ENCODE measurements at regions not wholly inside any gene's neighbourhood (a gene's known extent, or its start where the extent isn't known, plus 50 kb on each side); places are given as distances from the start of the nearest gene placed in this dataset.
"Not testable (repeated sequence)": the region's sequence is repeated elsewhere in the genome, so short reads cannot be mapped to it uniquely, and the experiment has no call there.

DNA sequence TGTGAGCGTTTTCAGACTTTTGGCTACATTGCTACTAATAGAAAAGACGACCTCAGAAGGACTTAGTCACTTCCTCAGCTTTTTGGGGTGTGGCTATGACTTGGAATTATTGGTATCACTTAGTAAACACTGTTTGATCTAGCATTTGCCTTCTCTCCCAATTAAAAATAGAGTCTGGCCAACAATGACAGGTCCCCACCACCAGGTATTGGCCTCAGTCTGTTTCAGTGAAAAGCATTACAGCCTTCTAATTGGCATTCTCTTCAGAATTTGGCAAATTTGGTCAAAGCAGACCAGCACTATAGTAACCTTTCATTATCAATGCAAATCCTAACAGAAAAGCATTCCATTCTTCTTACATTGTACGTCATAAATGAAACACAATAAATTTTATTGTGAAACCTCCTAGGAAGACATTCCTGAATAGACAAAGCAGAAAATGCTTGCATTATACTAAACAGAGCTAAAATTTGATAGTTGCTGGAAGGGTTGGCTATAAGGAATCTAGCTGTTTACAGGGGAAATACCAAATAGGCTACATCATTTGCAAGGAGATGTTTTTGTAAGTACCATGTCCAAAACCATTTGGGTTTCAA, 613.9 kb downstream of the IRS1 start:
- no peak for DNase-seq

DNA sequence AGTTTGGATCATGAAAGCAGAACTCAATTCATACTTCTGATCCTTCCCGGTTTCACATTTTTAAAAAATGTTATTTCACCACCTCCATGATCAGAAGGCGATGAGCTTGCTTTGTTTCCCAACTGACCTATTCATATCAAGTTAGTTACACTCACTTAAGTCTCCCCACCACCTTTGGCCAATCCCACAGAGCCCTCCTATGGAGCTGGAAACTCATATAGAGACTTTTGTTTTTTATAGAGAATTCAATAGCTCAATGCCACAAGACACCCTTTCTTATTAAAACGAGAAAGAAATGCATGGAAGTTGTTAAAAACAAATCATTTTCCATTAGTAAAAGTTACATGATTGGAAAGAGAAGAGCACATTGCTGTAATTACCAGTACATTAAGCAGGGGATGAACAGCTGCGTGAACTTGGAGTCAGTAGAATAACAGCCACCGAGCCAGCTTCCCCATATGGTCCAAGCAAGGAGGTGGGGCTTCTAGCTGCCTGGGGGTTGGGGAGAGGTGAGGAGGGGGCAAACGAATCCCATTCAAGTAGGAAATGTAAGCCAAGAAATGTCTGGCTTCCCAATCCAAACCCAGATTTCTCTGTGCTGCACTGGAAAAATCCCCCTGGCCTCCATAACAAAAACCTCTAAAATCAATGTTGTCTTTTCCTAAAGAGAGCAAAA, 614.5 kb downstream of the IRS1 start:
- DNase-seq: no peak

- no peak for DNase-seq
These were observed 615.1 kb downstream of the IRS1 start for GRCh38 chr2:226184540-226184939.

GRCh38 chr2:226183550-226183949, 616.1 kb downstream of the IRS1 start:
- DNase-seq: no peak

- no peak for DNase-seq
These were observed 616.6 kb downstream of the IRS1 start for GRCh38 chr2:226183033-226183432.

DNA sequence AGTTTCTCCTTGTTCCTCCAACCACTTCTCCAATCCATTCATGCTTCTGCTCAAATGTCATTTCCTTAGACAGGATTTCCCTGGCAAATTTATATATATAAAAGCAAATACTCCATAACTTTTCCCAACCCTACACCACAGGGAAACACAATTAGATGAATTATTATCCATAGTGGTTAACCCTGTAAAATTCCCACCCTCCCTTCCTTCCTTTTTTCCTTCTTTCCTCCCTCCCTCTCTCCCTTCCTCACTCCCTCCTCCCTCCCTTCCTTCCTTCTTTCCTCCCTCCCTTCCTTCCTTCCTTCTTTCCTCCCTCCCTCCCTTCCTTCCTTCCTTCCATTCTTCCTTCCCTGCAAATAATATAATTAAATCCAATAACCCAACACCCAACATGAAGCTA, 617.7 kb downstream of the IRS1 start:
- DNase-seq: no peak

- no peak for DNase-seq
These were observed 619.2 kb downstream of the IRS1 start for GRCh38 chr2:226180281-226180884.

GRCh38 chr2:226179010-226179409, 620.6 kb downstream of the IRS1 start:
- DNase-seq: no peak

GRCh38 chr2:226176283-226176984, 623.2 kb downstream of the IRS1 start:
- DNase-seq: no peak

GRCh38 chr2:226174390-226174789, 625.2 kb downstream of the IRS1 start:
- DNase-seq: no peak

GRCh38 chr2:226172939-226173338, 626.7 kb downstream of the IRS1 start:
- DNase-seq: no peak

DNA sequence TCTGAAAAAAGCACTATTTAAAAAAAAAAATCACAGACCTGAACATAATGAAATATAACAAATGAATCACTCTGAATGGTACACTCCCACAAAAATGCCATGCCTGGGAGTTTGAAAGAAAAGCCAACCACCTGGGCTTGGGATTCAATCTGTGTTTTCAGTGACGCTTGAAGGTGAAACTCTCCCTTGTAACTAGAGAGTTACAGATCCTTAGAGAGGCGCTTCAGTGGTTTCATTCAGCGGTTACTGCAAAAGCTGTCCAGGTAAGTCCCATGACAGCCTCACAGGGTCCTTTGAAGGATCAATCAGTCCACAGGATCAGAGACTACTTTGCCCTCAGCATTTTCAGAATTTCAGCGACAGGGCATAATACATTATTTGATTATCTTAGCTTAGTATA, 627.3 kb downstream of the IRS1 start:
- DNase-seq: no peak

- no peak for DNase-seq
These were observed 629.7 kb downstream of the IRS1 start for GRCh38 chr2:226169751-226170581.

- no peak for DNase-seq
These were observed 631.0 kb downstream of the IRS1 start for GRCh38 chr2:226168496-226169160.

DNA sequence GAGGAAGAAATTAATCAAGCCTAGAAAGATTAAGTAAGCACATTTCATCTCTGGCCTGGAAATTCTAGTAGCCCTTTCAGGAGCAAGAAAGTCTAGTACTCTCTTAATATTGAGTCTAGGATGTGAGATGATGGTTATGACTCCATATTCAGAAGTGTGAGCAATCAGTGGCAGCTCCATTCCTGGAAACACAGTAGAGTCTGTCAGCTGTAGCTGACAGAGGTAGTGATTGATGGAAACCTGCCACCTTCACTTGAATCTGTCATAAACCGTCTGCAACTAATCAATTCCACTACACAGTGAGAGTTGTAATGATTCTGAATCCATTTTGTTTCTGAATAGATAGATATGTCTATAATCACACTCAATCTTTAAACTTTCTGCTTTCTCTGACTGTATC, 635.1 kb downstream of the IRS1 start:
- no peak for DNase-seq

GRCh38 chr2:226160617-226161016, 639.0 kb downstream of the IRS1 start:
- not testable (repeated sequence) for DNase-seq

GRCh38 chr2:226159875-226160479, 639.6 kb downstream of the IRS1 start:
- no peak for DNase-seq

GRCh38 chr2:226158940-226159339, 640.7 kb downstream of the IRS1 start:
- DNase-seq: no peak

DNA sequence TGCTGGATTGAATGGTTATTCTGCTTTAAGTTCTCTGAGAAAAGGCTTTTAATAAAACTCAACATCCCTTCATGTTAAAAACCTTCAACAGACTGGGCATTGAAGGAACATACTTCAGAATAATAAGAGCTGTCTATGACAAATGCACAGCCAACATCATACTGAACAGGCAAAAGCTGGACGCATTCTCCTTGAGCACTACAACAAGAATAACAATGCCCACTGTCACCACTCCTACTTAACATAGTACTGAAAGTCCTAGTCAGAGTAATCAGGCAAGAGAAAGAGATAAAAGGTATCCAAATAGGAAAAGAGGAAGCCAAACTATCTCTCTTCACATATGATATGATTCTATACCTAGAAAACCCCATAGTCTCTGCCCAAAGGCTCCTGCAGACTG, 641.4 kb downstream of the IRS1 start:
- DNase-seq: no peak

DNA sequence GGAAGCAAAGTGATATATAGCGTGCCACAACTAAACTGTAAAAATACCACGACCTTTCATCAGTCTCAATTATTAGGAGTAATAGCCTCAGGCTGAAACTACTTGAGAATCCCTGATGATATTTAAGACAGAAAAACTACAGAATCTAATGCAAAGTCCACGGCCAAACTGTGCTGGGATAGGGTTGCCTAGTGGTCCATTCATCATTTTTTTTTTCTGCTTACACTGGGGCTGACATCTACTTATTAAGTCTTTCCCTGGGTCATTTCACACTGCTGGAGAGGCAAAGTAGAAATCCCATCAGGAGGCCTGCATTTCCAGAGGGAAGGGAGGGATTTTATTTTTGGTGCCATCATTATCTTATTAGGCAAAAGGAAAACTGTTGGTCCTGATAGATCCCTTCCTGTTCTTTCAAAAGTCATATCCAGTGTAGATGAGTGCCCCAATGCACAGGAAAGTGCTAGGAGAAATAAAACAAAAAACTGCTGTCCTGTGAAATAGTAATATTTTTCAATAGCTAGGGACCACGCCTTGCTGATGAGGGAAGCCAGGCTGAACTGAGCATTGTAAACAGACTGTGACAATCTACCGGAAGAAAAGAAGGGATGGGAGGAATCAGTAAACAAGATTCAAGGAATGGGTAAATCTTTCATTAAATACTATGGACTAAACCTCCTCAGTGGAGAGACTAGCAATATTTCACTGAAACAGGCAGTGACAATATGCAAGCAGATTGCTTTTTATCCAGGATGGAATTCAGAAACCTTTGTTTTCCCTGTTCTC, 644.3 kb downstream of the IRS1 start:
- no peak for DNase-seq

GRCh38 chr2:226154610-226155009, 645.0 kb downstream of the IRS1 start:
- no peak for DNase-seq
